HG03060 (cell line): ENCODE measurements at regions not wholly inside any gene's neighbourhood (a gene's known extent, or its start where the extent isn't known, plus 50 kb on each side); places are given as distances from the start of the nearest gene placed in this dataset.
"Not testable (repeated sequence)": the region's sequence is repeated elsewhere in the genome, so short reads cannot be mapped to it uniquely, and the experiment has no call there.

ENCODE experiments used
- ATAC-seq: cut with Tn5 transposase; IDR thresholded peaks from one replicate; pipeline ENCODE4 v1.9.1; 2021; ENCODE audit warnings: low read depth, moderate number of reproducible peaks; ENCODE audit not compliant: unreplicated experiment

- ATAC-seq = no peak
Observed at GRCh38 chr13:74280093-74280794, 146.0 kb upstream of the KLF12 start.

- ATAC-seq = no peak
Observed at GRCh38 chr13:74278901-74279300, 144.7 kb upstream of the KLF12 start.

- ATAC-seq = no peak
Observed at GRCh38 chr13:74274916-74275315, 140.7 kb upstream of the KLF12 start.

DNA sequence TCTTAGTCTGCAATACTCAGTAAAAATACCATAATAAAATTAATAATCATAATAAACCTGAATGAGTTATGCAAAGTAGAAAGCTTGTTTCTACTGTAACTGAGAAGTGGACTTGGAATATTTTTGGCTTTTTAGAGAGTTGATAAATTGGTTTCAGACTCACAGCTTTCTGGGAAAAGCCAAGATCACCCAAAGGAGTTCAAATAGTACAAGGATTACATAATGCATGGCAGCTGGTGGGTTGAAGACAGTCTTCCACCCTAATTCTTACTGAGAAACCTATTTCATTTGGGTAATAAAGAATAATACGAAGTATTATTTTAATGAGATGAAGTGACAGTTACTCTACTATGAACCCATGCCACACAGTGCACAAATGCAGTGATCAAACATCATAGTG, 139.4 kb upstream of the KLF12 start:
- ATAC-seq = no peak

DNA sequence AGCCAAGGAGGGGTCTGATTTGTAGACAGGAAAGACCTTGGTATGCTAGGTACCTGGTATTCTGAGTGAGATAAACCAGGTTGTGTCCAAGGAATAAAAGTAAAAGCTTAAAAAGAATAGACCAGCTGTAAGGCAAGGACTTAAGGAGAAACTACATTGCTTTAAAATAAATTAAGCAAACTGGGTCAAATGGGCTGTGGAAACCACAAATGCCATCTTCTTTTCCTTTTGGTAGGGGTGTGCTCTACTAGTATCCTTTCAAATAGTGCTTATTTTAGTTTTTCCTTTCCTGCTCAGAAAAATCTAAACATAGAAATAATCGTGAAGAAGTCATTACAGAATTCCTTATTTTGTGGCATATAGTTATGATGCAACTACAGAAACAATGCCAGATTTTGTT, 138.6 kb upstream of the KLF12 start:
- no peak for ATAC-seq

GRCh38 chr13:74270018-74270417, 135.8 kb upstream of the KLF12 start:
- ATAC-seq = no peak

DNA sequence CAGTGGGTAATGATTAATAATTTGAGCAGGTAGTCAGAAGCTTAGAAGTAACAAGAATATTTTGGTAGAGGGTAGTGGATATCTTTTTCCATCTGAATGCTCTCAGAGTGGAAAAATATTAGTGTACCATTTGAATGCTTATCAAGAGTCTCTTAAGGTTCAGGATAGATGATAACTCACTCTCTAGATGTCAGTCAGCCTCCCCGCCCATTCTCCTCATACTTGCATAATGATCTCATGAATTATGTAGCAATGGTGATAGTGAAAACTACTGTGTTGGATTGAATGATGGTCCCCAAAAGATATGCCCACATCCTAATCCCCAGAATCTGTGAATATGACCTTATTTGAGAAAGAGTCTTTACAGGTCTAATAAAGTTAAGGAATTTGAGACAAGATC, 132.7 kb upstream of the KLF12 start:
- ATAC-seq = no peak

- no peak for ATAC-seq
Observed at GRCh38 chr13:74266309-74266708, 132.1 kb upstream of the KLF12 start.

DNA sequence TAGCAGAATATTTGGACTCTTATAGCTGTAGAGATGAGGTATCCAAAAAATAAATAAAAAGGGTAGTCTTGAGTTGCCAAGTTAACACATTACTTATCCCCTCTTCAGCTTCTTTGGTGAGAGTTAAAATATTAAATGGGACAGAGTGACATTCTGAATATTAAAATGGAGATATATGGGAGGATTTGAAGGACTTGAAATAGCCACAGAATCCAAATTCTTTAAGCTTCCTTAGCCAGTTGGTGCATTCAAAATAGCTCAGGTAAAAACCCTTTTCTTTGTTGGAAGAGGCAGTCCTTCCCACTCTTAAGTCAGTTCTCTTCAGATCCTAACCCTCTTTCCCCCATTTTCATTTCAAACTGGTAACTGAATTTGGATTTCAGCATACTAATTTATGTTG, 130.1 kb upstream of the KLF12 start:
- no peak for ATAC-seq

GRCh38 chr13:74260420-74260819, 126.2 kb upstream of the KLF12 start:
- ATAC-seq = not testable (repeated sequence)

DNA sequence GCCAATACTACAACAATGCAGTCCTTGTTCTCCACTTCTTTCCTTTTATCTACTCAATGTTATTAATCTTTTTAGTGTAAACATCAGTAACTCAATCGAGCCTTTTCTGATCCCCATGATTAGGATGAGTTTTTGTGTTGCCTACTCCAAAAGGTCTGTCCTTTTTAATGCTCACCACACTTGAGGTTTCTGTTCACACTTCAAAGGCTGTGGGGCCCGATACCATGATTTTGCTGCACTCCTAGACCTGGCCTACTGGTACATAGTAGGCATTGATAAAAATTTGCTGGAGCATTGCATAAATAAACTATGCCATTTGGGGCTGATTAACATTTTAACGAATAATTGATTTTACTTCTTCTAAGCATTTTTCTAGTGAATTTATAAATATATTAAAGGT, 125.4 kb upstream of the KLF12 start:
- ATAC-seq = no peak

DNA sequence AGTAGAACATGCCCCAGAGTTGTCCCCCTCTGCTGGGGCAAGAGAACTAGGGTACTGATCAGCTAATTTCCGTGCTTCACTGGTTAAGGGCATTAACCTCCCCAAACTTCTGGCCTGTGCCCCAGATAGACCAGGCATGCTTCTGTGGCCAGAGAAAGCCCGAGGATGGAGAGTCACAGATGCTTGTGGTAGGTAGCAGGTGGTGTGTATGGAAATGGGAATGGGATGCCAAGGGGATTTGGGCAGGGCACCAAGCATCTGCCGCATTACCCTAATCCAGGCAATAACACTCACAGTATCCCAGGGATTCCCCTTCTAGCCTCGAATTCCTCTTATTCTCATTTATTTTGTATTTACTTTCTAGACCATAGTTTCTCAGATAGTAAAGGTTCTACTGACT, 124.8 kb upstream of the KLF12 start:
- ATAC-seq = no peak

DNA sequence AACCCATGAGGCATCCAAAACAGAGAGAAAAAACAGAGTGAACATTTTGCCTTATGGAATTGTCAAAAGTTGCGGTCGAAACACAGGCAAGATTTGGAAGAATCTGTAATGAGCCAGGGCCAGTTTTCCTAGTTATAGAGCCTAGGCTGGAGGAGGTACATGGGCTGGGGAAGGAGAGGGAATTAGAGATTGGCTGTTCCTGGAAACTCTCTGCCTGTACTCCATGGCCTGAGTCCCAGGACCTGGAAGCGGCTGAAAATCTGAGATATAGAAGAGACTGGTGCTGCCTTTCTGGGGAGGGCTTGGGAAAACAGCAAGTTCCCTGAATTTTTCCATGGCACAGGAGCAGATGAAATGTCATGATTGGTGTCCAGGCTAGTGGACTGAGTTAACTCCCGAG, 122.8 kb upstream of the KLF12 start:
- ATAC-seq = no peak

DNA sequence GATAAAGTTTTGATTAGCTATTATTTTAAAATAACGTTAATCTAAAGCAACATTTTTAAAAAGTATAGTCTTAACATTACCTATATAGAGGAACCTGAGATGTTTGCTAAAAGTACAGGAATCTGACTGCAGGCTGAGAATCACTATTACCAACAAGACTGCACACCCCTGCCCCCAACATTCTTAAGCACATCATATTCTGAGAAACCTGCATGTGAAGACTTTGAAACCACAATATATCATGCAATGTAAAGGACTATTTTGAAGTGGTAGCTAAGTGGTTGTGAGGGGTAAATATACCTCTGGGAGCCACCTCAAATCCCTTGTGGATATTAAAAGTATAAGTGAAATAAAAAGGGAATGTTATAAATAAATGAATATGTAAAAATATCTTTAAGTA, 119.0 kb upstream of the KLF12 start:
- ATAC-seq = no peak

DNA sequence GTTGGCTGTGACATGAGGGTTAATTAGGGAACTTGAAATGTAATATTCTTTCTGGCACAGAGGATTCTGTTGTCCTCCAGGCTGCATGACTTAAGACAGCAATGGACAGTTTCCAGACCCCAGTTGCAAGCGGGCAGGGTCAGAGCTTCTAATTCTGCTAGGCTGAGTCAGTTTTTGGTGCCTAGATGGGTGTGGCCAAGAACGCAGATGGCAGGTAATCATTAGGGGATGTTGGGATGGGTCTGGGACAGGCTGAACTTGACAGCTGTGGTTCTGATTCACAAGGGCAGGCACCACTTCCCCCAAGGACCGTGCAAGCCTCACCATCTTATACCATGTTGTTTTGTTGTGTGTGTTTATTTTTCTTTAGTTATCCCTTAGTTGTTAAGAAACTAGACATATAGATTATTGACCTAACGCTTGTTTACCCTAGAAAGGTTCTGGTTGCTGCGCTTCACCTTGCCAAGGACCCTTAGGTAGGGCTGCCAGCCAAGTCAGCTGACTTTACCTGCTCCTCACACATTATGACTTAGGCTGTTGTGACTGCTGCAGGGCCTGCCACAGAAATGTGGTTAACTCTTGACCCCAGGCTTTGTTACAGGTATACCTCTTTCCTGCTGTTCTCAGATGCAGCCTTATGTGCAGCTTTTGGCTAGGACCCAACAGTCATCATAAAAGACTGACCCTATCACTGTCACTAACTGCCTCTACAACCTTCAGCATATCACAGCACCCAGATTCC, 117.7 kb upstream of the KLF12 start:
- ATAC-seq = no peak

DNA sequence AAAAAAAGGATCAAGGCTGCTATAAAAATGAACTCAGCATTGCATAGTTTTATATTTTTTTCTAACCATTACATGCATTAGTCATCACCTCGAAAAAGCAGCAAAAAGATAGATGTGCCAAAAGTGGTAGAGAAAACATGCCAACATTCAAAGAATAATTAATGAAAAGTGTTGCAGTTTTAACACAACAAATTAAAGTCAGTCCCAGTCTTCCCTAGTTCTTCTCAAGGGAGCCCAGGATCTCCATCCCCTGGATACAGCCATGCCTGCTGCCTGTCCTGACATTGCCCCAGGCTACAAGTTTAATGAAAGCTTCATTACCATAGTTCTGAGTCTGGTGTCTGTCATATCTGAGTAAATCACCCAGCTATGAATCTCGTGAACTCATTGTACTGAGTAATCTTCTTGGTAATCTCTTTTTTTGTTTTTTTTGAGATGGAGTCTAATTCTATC, 116.6 kb upstream of the KLF12 start:
- ATAC-seq = no peak

DNA sequence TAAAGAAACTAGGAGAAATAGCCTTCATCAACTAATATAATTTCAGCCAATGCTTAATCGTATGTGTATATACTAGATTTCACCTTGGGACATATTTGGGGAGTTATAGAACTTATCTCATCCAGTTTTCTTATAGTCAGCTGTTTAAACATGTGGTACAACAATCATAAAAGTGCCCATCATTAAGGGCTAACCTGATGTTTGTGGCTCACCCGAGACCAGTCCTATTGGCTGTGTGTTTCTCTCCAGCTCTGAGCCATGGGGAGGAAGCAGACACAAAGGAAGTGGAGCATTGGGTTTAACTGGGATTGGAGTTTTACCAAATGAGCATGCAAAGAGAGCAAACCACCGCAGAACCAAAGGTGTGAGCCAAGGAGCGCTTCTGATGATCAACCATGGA, 114.3 kb upstream of the KLF12 start:
- ATAC-seq = no peak

GRCh38 chr13:74246487-74246886, 112.3 kb upstream of the KLF12 start:
- ATAC-seq = no peak

DNA sequence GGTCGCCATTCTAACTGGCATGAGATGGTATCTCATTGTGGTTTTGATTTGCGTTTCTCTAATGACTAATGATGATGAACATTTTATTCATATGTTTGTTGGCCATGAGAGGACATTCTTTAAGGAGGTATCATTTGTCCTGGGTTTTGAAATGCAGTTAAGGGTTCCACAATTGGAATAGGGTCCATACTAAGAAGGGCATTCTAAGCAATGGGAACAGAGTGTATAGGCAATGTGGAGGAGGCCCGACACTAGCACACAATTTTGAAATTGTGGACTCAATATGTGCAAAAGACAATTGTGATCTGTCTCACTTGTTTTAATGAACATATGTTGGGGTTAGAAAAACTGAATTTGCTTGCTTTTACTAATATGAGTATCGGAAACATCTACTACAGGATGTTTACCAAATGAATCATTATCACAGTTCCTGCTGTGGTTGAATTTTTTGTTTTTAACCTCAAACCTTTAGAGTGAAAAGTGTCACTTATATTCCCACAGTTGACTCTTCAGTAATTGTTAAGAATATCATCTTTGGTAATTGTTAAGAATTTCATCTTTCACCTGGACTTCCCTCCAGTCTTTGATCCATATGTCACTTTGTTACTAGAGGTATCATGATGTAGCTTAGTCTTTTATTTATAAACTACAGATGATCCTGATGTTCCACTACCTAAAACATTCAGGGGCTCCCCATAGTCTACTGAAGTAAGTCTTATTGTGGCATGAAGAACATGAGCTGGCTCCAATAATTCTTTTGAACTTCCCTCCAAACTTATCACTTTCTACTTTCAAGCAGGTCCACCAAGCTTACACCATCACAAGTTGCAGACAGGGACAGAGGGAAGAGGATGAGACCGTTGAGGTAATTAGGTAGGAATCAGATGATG, 109.7 kb upstream of the KLF12 start:
- no peak for ATAC-seq

GRCh38 chr13:74241343-74241742, 107.1 kb upstream of the KLF12 start:
- not testable (repeated sequence) for ATAC-seq

DNA sequence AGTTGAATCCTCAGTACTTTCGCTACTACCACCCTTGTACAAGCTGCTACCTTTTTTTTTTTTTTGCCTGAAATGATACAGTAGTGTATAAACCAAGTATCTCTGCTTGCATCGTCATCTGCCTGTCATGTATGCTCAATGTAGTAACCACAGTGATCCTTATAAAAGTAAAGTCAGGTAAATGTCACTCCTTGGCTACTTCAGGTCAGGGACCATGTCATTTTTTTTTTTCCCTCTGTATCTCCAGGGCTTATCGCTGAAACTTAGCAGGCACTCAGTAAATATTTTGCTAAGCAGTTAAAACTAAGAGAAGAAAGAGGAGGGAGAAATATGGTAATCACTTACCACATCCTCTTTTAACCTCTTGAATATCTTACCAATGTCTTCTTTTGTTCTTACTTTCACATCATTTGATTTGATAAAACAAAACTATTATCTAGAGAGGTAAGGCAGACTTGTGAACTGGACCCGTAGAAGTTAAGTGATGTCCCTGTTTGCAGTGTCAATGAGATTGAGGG, 96.8 kb upstream of the KLF12 start:
- no peak for ATAC-seq
